Testis (tissue), 2 donors: ENCODE measurements at regions not wholly inside any gene's neighbourhood (a gene's known extent, or its start where the extent isn't known, plus 50 kb on each side); places are given as distances from the start of the nearest gene placed in this dataset.

Experiments used
- POLR2A ChIP-seq: fragments of 450-650 bp; IDR thresholded peaks from one replicate; pipeline ENCODE4 v1.6.1; 2017; ENCODE audit warnings: antibody characterized with exemption, mild to moderate bottlenecking, moderate library complexity
- TF ChIP-seq, protein P1 (sequence below), 3 experiments: fragments of 450-650 bp in 2 of 3; fragments of 200-600 bp in 1 of 3; sonication (generic) in 1 of 3; IDR thresholded peaks; one replicate each; pipeline ENCODE4 v1.5.1; 2016 to 2019; ENCODE audit warnings: antibody characterized with exemption in 3 of 3, mild to moderate bottlenecking in 2 of 3, moderate library complexity in 1 of 3

DNA sequence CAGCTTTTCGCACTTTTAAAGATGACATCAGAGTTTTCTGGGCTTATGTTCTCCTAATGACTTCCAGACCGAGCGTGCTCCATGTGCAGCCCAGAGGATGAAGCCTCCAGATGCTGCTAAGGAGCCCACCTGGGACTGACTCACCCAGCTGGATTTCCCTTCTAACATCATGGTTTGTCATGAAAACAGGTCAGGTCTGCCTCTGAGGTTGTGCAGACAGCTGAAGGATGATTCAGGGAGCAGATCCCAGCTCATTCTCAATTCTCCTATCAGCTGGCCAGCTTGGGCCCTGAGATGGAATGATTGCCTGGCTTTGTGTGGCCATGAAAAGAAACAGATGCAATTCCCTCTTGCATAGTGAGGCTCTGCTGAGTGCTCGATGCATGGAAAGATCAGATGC is 123.9 kb upstream of the DUSP10 start:
- TF ChIP-seq, protein P1, sequence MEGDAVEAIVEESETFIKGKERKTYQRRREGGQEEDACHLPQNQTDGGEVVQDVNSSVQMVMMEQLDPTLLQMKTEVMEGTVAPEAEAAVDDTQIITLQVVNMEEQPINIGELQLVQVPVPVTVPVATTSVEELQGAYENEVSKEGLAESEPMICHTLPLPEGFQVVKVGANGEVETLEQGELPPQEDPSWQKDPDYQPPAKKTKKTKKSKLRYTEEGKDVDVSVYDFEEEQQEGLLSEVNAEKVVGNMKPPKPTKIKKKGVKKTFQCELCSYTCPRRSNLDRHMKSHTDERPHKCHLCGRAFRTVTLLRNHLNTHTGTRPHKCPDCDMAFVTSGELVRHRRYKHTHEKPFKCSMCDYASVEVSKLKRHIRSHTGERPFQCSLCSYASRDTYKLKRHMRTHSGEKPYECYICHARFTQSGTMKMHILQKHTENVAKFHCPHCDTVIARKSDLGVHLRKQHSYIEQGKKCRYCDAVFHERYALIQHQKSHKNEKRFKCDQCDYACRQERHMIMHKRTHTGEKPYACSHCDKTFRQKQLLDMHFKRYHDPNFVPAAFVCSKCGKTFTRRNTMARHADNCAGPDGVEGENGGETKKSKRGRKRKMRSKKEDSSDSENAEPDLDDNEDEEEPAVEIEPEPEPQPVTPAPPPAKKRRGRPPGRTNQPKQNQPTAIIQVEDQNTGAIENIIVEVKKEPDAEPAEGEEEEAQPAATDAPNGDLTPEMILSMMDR (IDR thresholded peaks at IDR 0.05), result no peak
- TF ChIP-seq POLR2A, result no peak
